NCI-H510A (cell line): ENCODE measurements at regions not wholly inside any gene's neighbourhood (a gene's known extent, or its start where the extent isn't known, plus 50 kb on each side); places are given as distances from the start of the nearest gene placed in this dataset.
"Not testable (repeated sequence)": the region's sequence is repeated elsewhere in the genome, so short reads cannot be mapped to it uniquely, and the experiment has no call there.

Experiments used
- DNase-seq: peaks from one replicate; lab custom pipeline; 2025; lab: John Stamatoyannopoulos, UW

GRCh38 chr2:234722176-234722575 is 225.3 kb upstream of the ARL4C start:
- no peak for DNase-seq

- DNase-seq = no peak
Measured at GRCh38 chr2:234719116-234719716, 222.3 kb upstream of the ARL4C start.

- no peak for DNase-seq
Measured at GRCh38 chr2:234716271-234716670, 219.4 kb upstream of the ARL4C start.

GRCh38 chr2:234715671-234716250 is 218.9 kb upstream of the ARL4C start:
- DNase-seq = no peak

- DNase-seq = no peak
Measured at GRCh38 chr2:234714711-234715110, 217.8 kb upstream of the ARL4C start.

GRCh38 chr2:234712421-234712935 is 215.6 kb upstream of the ARL4C start:
- DNase-seq = no peak

- no peak for DNase-seq
Measured at GRCh38 chr2:234711308-234711707, 214.4 kb upstream of the ARL4C start.

- no peak for DNase-seq
Measured at GRCh38 chr2:234710587-234710986, 213.7 kb upstream of the ARL4C start.

GRCh38 chr2:234710066-234710465 is 213.2 kb upstream of the ARL4C start:
- no peak for DNase-seq

- DNase-seq = no peak
Measured at GRCh38 chr2:234708717-234709116, 211.8 kb upstream of the ARL4C start.

- DNase-seq = no peak
Measured at GRCh38 chr2:234708091-234708683, 211.3 kb upstream of the ARL4C start.

- DNase-seq = no peak
Measured at GRCh38 chr2:234706086-234706485, 209.2 kb upstream of the ARL4C start.

- no peak for DNase-seq
Measured at GRCh38 chr2:234705108-234705507, 208.2 kb upstream of the ARL4C start.

- DNase-seq = no peak
Measured at GRCh38 chr2:234703258-234703657, 206.4 kb upstream of the ARL4C start.

GRCh38 chr2:234702731-234703225 is 205.9 kb upstream of the ARL4C start:
- no peak for DNase-seq

GRCh38 chr2:234701841-234702240 is 205.0 kb upstream of the ARL4C start:
- DNase-seq = no peak

GRCh38 chr2:234701421-234701820 is 204.5 kb upstream of the ARL4C start:
- no peak for DNase-seq

GRCh38 chr2:234699456-234699855 is 202.6 kb upstream of the ARL4C start:
- DNase-seq = no peak

GRCh38 chr2:234697300-234697876 is 200.5 kb upstream of the ARL4C start:
- not testable (repeated sequence) for DNase-seq

- DNase-seq = no peak
Measured at GRCh38 chr2:234695981-234696380, 199.1 kb upstream of the ARL4C start.

- DNase-seq = no peak
Measured at GRCh38 chr2:234694244-234695013, 197.5 kb upstream of the ARL4C start.

- DNase-seq = not testable (repeated sequence)
Measured at GRCh38 chr2:234693681-234694190, 196.9 kb upstream of the ARL4C start.
